ENCODE measurements at regions not wholly inside any gene's neighbourhood (a gene's known extent, or its start where the extent isn't known, plus 50 kb on each side); places are given as distances from the start of the nearest gene placed in this dataset.

DNA sequence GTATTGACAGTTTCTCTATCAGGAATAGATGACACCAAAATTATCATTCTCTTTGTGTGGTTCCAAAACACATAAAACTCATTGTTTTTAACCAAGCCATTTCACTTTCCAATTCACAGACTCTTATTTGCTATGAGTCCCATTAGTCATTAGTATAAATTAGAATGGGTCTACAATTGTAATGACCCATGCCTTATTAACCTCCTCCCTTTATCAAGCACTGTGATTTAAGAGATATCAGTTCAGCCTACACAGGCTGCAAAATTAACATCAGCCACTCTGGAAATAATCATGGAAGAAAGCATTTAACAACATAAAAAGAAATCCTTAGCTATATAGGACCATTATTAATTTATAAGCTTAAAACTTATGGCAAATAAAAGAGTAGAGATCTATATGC is 440.6 kb downstream of the GBE1 start:
- H3K27ac Mint-ChIP-seq = no peak overlapping the region

DNA sequence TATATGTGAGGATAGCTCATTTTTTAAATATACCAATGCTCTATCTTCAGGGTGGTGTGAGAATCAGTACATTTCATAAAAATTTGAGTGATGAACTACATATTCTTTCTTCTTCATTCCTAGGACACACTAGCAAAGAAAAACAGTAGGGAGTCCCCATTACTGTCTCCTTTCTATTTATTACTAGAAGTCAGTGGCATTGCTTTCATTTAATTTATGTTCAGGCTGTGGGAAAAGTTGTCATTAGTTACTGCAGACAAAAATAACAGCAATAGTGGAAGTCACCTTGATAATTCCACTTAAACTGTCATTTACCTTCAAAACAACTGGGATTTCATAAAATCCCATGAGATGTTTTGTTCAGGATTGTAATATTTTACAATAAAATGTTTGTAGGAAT is 446.4 kb downstream of the GBE1 start:
- no peak for DNase-seq
- H3K36me3 Mint-ChIP-seq = no peaks in the 10 kb centered on the region
- no peak overlapping the region for H3K4me3 Mint-ChIP-seq
- no peaks in the 10 kb centered on the region for H3K4me1 Mint-ChIP-seq
- H3K9me3 Mint-ChIP-seq = peaks cover 1% of the 10 kb centered on the region
- H3K27me3 Mint-ChIP-seq = no peaks in the 10 kb centered on the region
- no peak overlapping the region for H3K27ac Mint-ChIP-seq

More for the DNA sequence above, 440.6 kb downstream of the GBE1 start:
- H3K9me3 Mint-ChIP-seq = peaks cover 1% of the 10 kb centered on the region
- no peak overlapping the region for H3K4me3 Mint-ChIP-seq
- no peaks in the 10 kb centered on the region for H3K36me3 Mint-ChIP-seq
- H3K27me3 Mint-ChIP-seq = no peaks in the 10 kb centered on the region
- DNase-seq = no peak
- H3K4me1 Mint-ChIP-seq = no peaks in the 10 kb centered on the region

DNA sequence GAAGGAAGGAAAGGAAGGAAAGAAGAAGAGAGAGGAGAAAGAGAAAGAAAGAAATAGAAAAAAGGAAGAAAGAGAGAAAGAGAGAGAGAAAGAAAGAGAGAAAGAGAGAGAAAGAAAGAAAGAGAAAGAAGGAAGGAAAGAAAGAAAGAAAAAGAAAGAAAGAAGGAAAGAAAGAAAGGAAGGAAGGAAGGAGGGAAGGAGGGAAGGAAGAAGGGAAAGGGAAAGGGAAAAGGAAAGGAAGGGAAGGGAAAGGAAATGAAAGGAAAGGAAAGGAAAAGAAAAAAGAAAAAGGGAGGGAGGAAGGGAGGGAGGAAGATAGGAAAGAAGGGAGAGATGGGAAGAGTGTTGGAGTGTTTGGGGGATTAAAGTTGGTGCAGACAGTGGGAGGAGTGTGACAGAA is 450.1 kb downstream of the GBE1 start:
- no peak for DNase-seq
- no peaks in the 10 kb centered on the region for H3K4me1 Mint-ChIP-seq
- peaks cover under 1% of the 10 kb centered on the region for H3K9me3 Mint-ChIP-seq
- H3K4me3 Mint-ChIP-seq = no peak overlapping the region
- no peaks in the 10 kb centered on the region for H3K27me3 Mint-ChIP-seq
- H3K27ac Mint-ChIP-seq = no peak overlapping the region
- H3K36me3 Mint-ChIP-seq = no peaks in the 10 kb centered on the region

DNA sequence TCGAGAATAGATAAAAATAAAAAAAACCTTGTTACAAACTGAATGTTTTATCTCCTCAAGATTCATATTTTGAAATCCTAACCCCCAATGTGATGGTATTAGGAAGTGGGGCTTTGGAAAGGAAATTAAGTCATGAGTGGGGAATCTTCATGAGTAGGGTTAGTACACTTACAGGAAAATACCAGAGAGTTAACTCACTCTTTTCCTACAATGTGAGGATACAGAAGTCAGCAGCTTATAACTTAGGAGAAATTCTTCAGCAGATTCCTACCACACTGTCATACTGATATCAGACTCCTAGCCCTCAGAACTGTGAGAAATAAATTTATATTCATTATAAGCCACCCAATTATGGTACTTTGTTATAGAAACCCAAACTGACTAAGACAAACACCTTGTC is 453.1 kb downstream of the GBE1 start:
- Mint-ChIP-seq H3K36me3 (no peaks in the 10 kb centered on the region), H3K4me3 (no peak overlapping the region), H3K27ac (no peak overlapping the region), H3K4me1 (no peaks in the 10 kb centered on the region), H3K9me3 (no peaks in the 10 kb centered on the region), H3K27me3 (no peaks in the 10 kb centered on the region)
- DNase-seq = no peak

DNA sequence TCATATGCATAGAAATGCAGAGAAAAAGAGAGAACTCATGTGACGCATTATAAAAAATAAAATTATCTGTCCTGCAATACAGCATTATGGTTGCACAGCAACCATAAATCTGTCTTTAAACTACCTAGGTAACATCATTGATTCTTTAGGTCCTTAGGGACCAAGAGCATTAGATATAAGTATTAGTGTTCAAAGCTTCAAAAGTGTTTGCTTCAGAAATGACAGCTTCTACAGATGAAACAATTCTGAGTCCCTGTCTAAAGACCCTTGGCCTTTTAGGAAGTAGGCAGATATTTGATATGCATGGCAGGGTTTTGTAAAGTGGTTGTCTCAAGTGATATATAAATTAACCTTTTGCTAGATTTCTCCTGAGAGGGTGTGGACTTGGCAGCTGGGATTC is 454.2 kb downstream of the GBE1 start:
- Mint-ChIP-seq H3K4me1 (no peaks in the 10 kb centered on the region), H3K36me3 (no peaks in the 10 kb centered on the region), H3K9me3 (no peaks in the 10 kb centered on the region), H3K4me3 (no peak overlapping the region), H3K27me3 (no peaks in the 10 kb centered on the region), H3K27ac (no peak overlapping the region)
- no peak for DNase-seq

DNA sequence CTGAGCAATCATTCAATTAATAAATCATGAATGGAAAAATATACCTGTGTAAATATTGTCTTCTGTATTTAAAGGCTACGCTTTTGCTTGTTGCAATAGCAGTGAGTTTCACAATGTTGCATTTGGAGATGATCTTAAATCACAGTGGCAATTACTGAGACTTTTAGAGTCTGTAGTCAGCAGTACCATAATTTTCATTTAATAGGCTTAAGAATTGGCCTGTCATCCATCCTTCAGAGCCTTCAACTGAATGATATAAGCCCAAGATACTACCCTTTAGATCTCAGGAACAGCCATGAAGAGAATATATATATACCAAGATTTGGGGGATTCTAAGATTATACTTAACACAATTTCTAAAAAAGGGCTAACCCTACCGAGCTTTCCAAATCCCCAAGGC is 458.1 kb downstream of the GBE1 start:
- H3K4me1 Mint-ChIP-seq = no peaks in the 10 kb centered on the region
- no peaks in the 10 kb centered on the region for H3K27me3 Mint-ChIP-seq
- no peaks in the 10 kb centered on the region for H3K9me3 Mint-ChIP-seq
- H3K27ac Mint-ChIP-seq = no peak overlapping the region
- DNase-seq = no peak
- H3K4me3 Mint-ChIP-seq = no peak overlapping the region
- H3K36me3 Mint-ChIP-seq = no peaks in the 10 kb centered on the region

DNA sequence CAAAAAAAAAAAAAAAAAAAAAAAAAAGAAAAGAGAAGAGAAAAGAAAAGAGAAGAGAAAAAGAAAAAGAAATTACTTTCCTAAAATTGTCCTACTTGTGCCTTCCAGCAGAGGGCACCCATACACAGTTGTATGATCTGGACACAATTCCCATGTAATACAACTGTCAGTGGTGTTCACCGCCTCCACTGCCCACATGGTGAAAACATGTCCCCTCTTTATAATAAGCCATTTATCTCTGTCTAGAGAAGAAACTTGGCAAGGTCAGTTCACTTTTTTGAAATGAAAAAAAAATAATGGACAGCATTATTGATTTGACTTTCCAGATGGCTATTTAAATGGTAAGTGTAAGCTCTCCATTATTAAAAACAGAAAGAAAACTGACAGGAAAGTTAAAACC is 459.4 kb downstream of the GBE1 start:
- no peaks in the 10 kb centered on the region for H3K9me3 Mint-ChIP-seq
- no peaks in the 10 kb centered on the region for H3K27me3 Mint-ChIP-seq
- no peaks in the 10 kb centered on the region for H3K36me3 Mint-ChIP-seq
- no peak overlapping the region for H3K4me3 Mint-ChIP-seq
- no peak overlapping the region for H3K27ac Mint-ChIP-seq
- no peaks in the 10 kb centered on the region for H3K4me1 Mint-ChIP-seq
- DNase-seq = no peak

DNA sequence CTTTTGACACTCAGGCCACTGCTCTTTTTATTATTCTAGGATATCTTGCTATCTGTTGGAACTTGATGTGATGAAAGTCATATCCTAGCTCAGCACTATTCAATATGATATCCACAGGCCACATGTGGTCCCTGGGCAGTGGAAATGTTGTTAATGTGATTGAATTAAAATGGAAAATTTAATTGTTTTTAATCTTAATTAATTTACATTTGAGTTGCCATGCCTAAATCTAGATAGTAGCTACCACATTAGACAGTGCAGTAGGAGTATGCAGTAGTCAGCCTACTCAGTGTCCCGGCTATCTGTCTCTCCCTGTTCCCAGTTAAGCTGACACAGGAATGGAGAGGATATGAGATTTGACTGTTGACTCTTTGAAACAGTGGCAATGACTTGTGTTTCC is 460.2 kb downstream of the GBE1 start:
- H3K27me3 Mint-ChIP-seq = no peaks in the 10 kb centered on the region
- no peak overlapping the region for H3K4me3 Mint-ChIP-seq
- H3K4me1 Mint-ChIP-seq = no peaks in the 10 kb centered on the region
- H3K27ac Mint-ChIP-seq = no peak overlapping the region
- no peak for DNase-seq
- H3K9me3 Mint-ChIP-seq = no peaks in the 10 kb centered on the region
- no peaks in the 10 kb centered on the region for H3K36me3 Mint-ChIP-seq

DNA sequence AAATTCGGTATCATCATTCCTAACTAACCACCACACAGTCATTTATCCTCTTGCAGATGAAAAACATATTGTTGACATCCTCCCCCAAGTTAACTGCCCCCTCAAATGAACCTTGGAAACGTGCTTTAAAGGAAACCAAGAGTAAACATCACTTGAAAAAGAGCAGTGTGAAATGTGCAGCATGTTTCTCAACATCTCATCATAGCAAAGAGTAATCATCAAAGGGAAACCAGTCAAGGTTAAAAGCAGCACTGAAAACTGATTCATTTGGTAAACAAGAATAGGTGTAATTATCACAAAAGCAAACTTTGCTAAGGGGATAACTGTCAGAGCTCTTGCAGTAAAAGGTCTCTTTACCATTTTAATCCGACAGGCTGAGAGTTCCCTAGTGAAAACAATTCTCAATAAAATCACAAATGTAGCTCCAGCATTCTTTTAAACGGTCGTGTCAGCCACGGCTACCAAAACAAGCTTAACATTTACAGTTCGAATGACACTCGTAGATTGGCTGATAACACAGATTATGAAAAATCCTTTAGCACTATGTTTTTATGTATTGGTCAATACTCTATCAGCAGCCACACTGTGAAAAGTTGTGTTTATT is 461.0 kb downstream of the GBE1 start:
- no peak overlapping the region for H3K27ac Mint-ChIP-seq

DNA sequence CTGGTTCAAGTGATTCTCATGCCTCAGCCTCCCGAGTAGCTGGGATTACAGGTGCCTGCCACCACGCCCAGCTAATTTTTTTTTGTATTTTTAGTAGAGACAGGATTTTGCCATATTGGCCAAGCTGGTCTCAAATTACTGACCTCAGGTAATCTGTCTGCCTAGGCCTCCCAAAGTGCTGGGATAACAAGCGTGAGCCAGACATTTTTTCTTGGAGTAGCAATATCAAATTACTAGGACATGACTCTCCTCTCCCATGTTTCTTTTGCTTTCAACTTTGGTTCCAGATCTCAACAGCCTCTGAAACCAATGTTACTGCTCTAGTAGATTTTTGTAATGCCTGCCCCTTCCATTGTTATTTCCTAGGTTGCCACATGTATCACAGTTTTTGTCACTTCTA is 462.0 kb downstream of the GBE1 start:
- no peak overlapping the region for H3K27ac Mint-ChIP-seq
- H3K27me3 Mint-ChIP-seq = no peaks in the 10 kb centered on the region
- no peaks in the 10 kb centered on the region for H3K4me1 Mint-ChIP-seq
- H3K36me3 Mint-ChIP-seq = no peaks in the 10 kb centered on the region
- H3K9me3 Mint-ChIP-seq = no peaks in the 10 kb centered on the region
- H3K4me3 Mint-ChIP-seq = no peak overlapping the region
- no peak for DNase-seq

More for the DNA sequence above, 461.0 kb downstream of the GBE1 start:
- DNase-seq = no peak
- Mint-ChIP-seq H3K36me3 (no peaks in the 10 kb centered on the region), H3K27me3 (no peaks in the 10 kb centered on the region), H3K9me3 (no peaks in the 10 kb centered on the region), H3K4me1 (no peaks in the 10 kb centered on the region), H3K4me3 (no peak overlapping the region)

DNA sequence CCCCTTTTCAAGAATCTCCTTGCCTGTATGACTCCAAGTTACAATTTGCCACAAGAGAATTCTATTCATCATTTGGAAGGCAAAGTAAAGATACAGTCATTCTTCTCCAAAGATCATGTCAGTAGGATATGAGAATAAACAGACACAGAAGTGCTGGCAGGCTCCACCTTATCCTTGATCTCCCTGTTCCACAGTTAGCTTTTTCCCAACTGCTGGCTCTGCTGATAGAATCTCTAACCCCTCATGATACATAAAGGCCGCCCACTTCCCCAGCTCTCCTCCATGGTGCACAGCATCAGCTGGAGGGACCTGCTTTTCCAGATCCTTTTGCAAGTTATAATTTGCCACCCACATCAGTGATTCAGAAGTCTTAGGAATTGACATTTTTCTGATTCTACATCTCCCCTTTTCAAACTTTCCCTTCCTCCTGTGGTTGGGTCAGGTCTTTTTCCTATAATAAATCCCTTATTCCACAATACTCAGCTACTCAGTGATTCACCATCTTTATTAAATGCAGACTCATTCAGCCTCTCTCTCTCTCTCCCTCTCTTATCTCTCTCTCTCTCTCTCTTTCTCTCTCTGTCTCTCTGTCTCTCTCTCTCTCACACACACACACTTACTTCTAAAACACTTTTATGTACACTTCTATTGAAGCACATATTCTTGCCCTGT is 465.4 kb downstream of the GBE1 start:
- Mint-ChIP-seq H3K4me3 (no peak overlapping the region), H3K9me3 (no peaks in the 10 kb centered on the region), H3K4me1 (no peaks in the 10 kb centered on the region), H3K36me3 (no peaks in the 10 kb centered on the region), H3K27me3 (no peaks in the 10 kb centered on the region), H3K27ac (no peak overlapping the region)
- DNase-seq = no peak

DNA sequence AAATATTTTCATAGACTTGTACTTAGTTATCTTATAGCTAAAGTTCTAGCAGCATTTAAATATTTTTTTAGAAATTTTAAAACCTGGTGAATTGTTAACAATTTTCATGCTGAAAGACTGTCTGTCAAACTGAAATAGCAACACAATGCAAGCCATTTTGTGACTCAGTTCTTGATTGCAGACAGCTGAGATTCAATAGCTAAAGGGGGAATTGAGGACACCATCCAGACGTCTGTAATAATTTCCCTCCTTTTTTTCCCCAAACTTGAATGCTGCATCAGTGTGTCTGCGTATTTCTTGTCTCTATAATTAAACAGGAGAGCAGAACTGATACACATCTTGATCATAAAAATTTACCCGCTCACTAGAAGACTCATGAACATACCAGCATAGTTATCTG is 468.3 kb downstream of the GBE1 start:
- H3K36me3 Mint-ChIP-seq = no peaks in the 10 kb centered on the region
- no peak overlapping the region for H3K27ac Mint-ChIP-seq
- H3K27me3 Mint-ChIP-seq = no peaks in the 10 kb centered on the region
- no peaks in the 10 kb centered on the region for H3K4me1 Mint-ChIP-seq
- no peaks in the 10 kb centered on the region for H3K9me3 Mint-ChIP-seq
- DNase-seq = no peak
- no peak overlapping the region for H3K4me3 Mint-ChIP-seq

DNA sequence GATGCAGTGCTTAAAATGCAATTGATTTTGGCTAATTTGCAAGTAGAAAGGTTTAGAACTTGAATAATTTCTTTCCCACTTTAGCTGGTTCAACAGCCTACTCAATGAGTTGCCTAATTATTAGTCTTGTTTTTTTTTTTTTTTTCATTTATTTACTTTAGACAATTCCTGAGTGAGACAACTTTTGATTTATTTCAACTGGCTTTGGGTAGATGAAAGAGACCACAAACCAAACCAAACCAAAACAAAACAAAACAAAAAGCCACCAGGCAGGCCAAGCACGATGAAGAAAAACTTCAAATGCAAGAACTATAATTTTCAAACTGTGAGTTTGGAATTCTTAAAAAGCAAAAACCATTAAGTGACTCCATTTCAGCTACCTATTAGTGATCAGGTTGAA is 469.9 kb downstream of the GBE1 start:
- Mint-ChIP-seq H3K4me3 (no peak overlapping the region), H3K27ac (no peak overlapping the region), H3K9me3 (no peaks in the 10 kb centered on the region), H3K27me3 (no peaks in the 10 kb centered on the region), H3K36me3 (no peaks in the 10 kb centered on the region), H3K4me1 (no peaks in the 10 kb centered on the region)
- DNase-seq = no peak

DNA sequence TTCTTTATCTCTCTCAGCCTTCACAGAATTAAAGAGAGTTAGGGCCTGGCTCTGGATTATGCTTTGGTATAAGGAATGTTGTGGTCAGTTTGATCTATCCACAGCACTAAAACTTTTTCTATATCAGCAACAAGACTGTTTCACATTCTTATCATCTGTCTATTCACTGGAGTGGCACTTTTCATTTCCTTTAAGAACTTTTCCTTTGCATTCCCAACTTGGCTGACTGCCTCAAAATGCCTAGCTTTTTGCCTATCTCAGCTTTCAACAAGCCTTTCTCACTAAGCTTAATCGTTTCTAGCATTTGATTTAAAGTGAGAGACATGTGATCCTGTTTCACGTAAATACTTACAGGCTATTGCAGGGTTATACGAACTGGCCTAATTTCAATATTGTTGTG is 471.8 kb downstream of the GBE1 start:
- H3K9me3 Mint-ChIP-seq = no peaks in the 10 kb centered on the region
- H3K27ac Mint-ChIP-seq = no peak overlapping the region
- no peak for DNase-seq
- H3K4me3 Mint-ChIP-seq = no peak overlapping the region
- H3K36me3 Mint-ChIP-seq = no peaks in the 10 kb centered on the region
- H3K4me1 Mint-ChIP-seq = no peaks in the 10 kb centered on the region
- no peaks in the 10 kb centered on the region for H3K27me3 Mint-ChIP-seq

DNA sequence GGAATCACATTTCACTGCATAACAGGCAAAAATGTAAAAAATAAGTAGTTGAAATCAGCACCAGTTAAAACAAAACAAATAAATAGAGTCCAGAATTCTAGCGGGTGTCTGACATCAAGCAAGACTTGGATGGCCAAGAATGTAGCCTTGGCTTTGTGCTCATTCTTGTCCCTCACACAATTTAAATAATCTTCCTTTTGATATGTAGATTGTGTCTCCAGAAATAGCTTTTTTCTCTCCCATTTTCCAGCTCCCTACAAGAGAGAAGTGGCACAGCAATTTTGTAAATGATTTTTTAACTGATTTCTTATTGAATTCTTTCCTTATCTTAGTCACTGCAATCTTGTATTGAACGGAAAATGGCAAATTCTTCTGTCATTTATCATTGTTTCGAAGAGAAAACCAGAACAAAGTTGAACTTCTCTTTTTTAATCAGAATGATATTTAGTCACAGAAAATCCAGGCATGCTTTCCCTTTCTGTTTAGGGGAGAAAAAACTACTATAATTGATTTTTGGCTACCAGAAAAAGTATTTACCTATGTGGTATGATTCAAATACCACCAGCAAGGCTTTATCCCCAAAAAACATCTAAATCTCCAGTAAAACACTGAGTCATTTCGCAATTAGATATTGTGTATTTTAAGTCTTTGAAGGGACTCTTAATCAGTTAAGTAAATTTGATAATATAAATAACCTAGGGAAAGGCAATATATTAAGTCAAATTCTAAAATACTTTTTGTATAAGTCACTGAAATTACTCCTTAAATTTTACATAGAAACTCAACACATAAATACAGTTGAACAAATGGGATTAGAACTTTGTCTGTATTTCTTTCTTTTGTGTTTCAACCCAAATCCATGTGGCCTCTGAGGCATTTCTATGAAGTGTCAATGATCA is 481.7 kb downstream of the GBE1 start:
- DNase-seq = no peak
- Mint-ChIP-seq H3K36me3 (no peaks in the 10 kb centered on the region), H3K27me3 (no peaks in the 10 kb centered on the region), H3K4me3 (no peak overlapping the region), H3K27ac (no peak overlapping the region), H3K9me3 (peaks cover 3% of the 10 kb centered on the region), H3K4me1 (no peaks in the 10 kb centered on the region)

DNA sequence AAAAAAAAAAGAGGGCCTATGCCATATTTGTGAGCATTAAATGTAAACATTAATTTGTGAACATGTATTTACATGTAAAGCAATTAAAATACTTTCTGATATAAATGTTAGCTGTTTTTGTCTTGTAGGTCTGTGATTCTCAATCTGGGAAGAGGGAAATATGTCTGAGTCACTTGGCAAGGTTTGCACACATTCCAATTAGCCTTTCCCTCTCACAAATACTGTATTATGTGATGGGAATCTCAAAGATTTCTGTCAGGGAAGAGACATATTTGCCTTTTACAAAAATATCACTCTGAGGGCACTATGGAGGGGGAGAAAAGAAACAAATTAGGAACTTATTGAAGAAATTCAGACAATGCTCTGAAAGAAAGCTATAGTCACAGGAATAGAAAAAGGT is 483.6 kb downstream of the GBE1 start:
- no peaks in the 10 kb centered on the region for H3K27me3 Mint-ChIP-seq
- no peaks in the 10 kb centered on the region for H3K4me1 Mint-ChIP-seq
- peaks cover 3% of the 10 kb centered on the region for H3K9me3 Mint-ChIP-seq
- no peaks in the 10 kb centered on the region for H3K36me3 Mint-ChIP-seq
- H3K27ac Mint-ChIP-seq = no peak overlapping the region
- no peak overlapping the region for H3K4me3 Mint-ChIP-seq
- no peak for DNase-seq
